ENCODE measurements at regions not wholly inside any gene's neighbourhood (a gene's known extent, or its start where the extent isn't known, plus 50 kb on each side); places are given as distances from the start of the nearest gene placed in this dataset.

DNA sequence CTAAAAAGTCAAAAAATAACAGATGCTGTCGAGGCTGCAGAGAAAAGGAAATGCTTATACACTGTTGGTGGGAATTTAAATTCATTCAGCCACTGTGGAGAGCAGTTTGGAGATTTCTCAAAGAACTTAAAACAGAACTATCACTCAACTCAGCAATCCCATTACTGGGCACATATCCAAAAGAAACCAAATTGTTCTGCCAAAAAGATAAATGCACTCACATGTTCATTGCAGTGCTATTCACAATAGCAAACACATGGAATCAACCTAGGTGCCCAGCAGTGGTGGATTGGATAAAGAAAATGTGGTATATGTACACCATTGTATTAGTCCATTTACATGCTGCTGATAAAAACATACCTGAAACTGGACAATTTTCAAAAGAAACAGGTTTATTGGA, 116.0 kb upstream of the VGLL2 start:
- intact Hi-C loops (cut with micrococcal nuclease) (no loop called here), in situ Hi-C loops (cut with MboI) (no loop called here)
- Histone ChIP-seq H3K27ac (ENCODE audit: extremely low read depth, low read depth, low read length) (no peak overlapping the region), H2AFZ (ENCODE audit: low read depth, low read length) (no peak overlapping the region), H3K9me1 (ENCODE audit: control insufficient read depth, insufficient read depth, low read length) (no peaks in the 10 kb centered on the region), H3K36me3 (ENCODE audit: control insufficient read depth, insufficient read depth, low read length) (no peaks in the 10 kb centered on the region), H3K4me3 (no peak overlapping the region), H3K9me3 (replicated peaks; ENCODE audit: control insufficient read depth, insufficient read depth, low read depth, low read length) (no peaks in the 10 kb centered on the region), H3K79me2 (ENCODE audit: control insufficient read depth, insufficient read depth, low read length) (no peaks in the 10 kb centered on the region), H3K4me2 (ENCODE audit: insufficient read depth, low read length) (no peak overlapping the region), H3K4me1 (replicated peaks in 1 of 2; ENCODE audit: control insufficient read depth in 2 of 2, insufficient read depth in 2 of 2, low read length in 2 of 2) (no peaks in the 10 kb centered on the region), H3K27me3 (ENCODE audit: control insufficient read depth in 2 of 2, insufficient read depth in 2 of 2, low read length in 2 of 2) (no peaks in the 10 kb centered on the region), H3K9ac (ENCODE audit: insufficient read depth in 1 of 2, low read depth in 2 of 2, low read length in 2 of 2) (no peak overlapping the region), H4K20me1 (replicated peaks; ENCODE audit: control insufficient read depth, insufficient read depth, low read length) (no peaks in the 10 kb centered on the region)
- CTCF ChIA-PET (ENCODE audit: low intra/inter-chr PET ratio) = no interaction called here
- FAIRE-seq (no peak), ATAC-seq (no peak), DNase-seq (ENCODE audit: extremely low read depth in 1 of 4, low spot score in 3 of 4) (no peak)
- 0% methylated on average over 1 of the region's 1 CpG for WGBS (ENCODE audit: insufficient coverage, low coverage, missing lambda C conversion rate)
- no TSS peak for BruUV-seq (replicated peaks)
- POLR2A ChIA-PET = no interaction called here
- TF ChIP-seq CTCF (IDR thresholded peaks at IDR 0.05 in 2 of 3, conservative IDR thresholded peaks at IDR 0.05 in 1 of 3; ENCODE audit: insufficient read depth in 2 of 3, low read depth in 1 of 3, low read length in 3 of 3) = no peak
- TF ChIP-seq, protein P1, sequence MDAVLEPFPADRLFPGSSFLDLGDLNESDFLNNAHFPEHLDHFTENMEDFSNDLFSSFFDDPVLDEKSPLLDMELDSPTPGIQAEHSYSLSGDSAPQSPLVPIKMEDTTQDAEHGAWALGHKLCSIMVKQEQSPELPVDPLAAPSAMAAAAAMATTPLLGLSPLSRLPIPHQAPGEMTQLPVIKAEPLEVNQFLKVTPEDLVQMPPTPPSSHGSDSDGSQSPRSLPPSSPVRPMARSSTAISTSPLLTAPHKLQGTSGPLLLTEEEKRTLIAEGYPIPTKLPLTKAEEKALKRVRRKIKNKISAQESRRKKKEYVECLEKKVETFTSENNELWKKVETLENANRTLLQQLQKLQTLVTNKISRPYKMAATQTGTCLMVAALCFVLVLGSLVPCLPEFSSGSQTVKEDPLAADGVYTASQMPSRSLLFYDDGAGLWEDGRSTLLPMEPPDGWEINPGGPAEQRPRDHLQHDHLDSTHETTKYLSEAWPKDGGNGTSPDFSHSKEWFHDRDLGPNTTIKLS (IDR thresholded peaks at IDR 0.05; ENCODE audit: borderline replicate concordance, low read depth) = no peak
- no peak for TF ChIP-seq ERF (CRISPR knock-in tag; IDR thresholded peaks at IDR 0.05)
- no peak for TF ChIP-seq TAF9B (IDR thresholded peaks at IDR 0.05; ENCODE audit: partially characterized antibody)
- TF ChIP-seq FOSL1 (tag; conservative IDR thresholded peaks at IDR 0.05) = no peak
- no peak for TF ChIP-seq ZNF184 (CRISPR knock-in tag; IDR thresholded peaks at IDR 0.05)
- TF ChIP-seq, protein P2, sequence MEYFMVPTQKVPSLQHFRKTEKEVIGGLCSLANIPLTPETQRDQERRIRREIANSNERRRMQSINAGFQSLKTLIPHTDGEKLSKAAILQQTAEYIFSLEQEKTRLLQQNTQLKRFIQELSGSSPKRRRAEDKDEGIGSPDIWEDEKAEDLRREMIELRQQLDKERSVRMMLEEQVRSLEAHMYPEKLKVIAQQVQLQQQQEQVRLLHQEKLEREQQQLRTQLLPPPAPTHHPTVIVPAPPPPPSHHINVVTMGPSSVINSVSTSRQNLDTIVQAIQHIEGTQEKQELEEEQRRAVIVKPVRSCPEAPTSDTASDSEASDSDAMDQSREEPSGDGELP (CRISPR knock-in tag; IDR thresholded peaks at IDR 0.05; ENCODE audit: borderline replicate concordance) = no peak
- no peak for TF ChIP-seq MECOM (CRISPR knock-in tag; IDR thresholded peaks at IDR 0.05)
- no peak for TF ChIP-seq NCOA4 (IDR thresholded peaks at IDR 0.05; ENCODE audit: partially characterized antibody)
- no peak for TF ChIP-seq SIX5 (IDR thresholded peaks at IDR 0.05; ENCODE audit: borderline replicate concordance in 1 of 2, insufficient read depth in 1 of 2, low read depth in 1 of 2, low read length in 2 of 2)
- TF ChIP-seq, protein P3, sequence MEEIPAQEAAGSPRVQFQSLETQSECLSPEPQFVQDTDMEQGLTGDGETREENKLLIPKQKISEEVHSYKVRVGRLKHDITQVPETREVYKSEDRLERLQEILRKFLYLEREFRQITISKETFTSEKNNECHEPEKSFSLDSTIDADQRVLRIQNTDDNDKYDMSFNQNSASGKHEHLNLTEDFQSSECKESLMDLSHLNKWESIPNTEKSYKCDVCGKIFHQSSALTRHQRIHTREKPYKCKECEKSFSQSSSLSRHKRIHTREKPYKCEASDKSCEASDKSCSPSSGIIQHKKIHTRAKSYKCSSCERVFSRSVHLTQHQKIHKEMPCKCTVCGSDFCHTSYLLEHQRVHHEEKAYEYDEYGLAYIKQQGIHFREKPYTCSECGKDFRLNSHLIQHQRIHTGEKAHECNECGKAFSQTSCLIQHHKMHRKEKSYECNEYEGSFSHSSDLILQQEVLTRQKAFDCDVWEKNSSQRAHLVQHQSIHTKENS (CRISPR knock-in tag; IDR thresholded peaks at IDR 0.05) = no peak
- TF ChIP-seq RBM39 (optimal IDR thresholded peaks at IDR 0.05; ENCODE audit: low read depth, low read length) = no peak
- TF ChIP-seq TRIM28 (IDR thresholded peaks at IDR 0.05) = no peak
- TF ChIP-seq PTRF (tag; IDR thresholded peaks at IDR 0.05) = no peak
- no peak for TF ChIP-seq ZNF512 (tag; IDR thresholded peaks at IDR 0.05)
- no peak for TF ChIP-seq RBM25 (IDR thresholded peaks at IDR 0.05; ENCODE audit: low read depth, low read length, severe bottlenecking)
- no peak for TF ChIP-seq ZEB2 (IDR thresholded peaks at IDR 0.05)
- no peak for TF ChIP-seq ZNF668 (CRISPR knock-in tag; IDR thresholded peaks at IDR 0.05)
